OCI-LY3 (cell line): ENCODE measurements at regions not wholly inside any gene's neighbourhood (a gene's known extent, or its start where the extent isn't known, plus 50 kb on each side); places are given as distances from the start of the nearest gene placed in this dataset.

ENCODE experiments used
- H2AFZ ChIP-seq: fragments of 200-600, 300-600 bp; shearing (Covaris generic); 2 replicates; pipeline ENCODE4 v1.6.0; 2014; ENCODE audit warnings: antibody characterized with exemption, low read depth, low read length
- H3K27ac ChIP-seq: fragments of 200-600, 300-600 bp; sonication (generic); 2 replicates; pipeline ENCODE4 v1.5.1; 2014; ENCODE audit warnings: mild to moderate bottlenecking, low read length, moderate library complexity, mixed read lengths
- H3K27me3 ChIP-seq: fragments of 200-600, 300-600 bp; sonication (generic); 2 replicates; pipeline ENCODE4 v1.6.1; 2014; ENCODE audit warnings: low read depth, low read length, mixed read lengths
- H3K36me3 ChIP-seq: fragments of 200-600, 300-600 bp; sonication (generic); replicated peaks from 2 replicates; pipeline ENCODE3; 2014; ENCODE audit warnings: low read depth, low read length, mixed read lengths
- H3K4me1 ChIP-seq: fragments of 300-600, 200-600 bp; sonication (generic); 2 replicates; pipeline ENCODE4 v1.6.1; 2014; ENCODE audit warnings: low read length, mixed read lengths
- H3K4me2 ChIP-seq: fragments of 200-600, 300-600 bp; sonication (generic); 2 replicates; pipeline ENCODE4 v1.6.1; 2014; ENCODE audit warnings: low read length, mixed read lengths
- H3K4me3 ChIP-seq: fragments of 300-600, 200-600 bp; sonication (generic); 2 replicates; pipeline ENCODE4 v1.5.1; 2014; ENCODE audit warnings: antibody characterized with exemption, mild to moderate bottlenecking, low read length, moderate library complexity
- H3K79me2 ChIP-seq: fragments of 300-600, 200-600 bp; shearing (Covaris generic); 2 replicates; pipeline ENCODE4 v1.6.1; 2014; ENCODE audit warnings: mild to moderate bottlenecking, low read length, mixed read lengths
- H3K9ac ChIP-seq: fragments of 300-600, 200-600 bp; shearing (Covaris generic); 2 replicates; pipeline ENCODE4 v1.6.0; 2014; ENCODE audit warnings: mild to moderate bottlenecking, low read length, moderate library complexity
- H3K9me3 ChIP-seq: fragments of 200-600, 300-600 bp; shearing (Covaris generic); 2 replicates; pipeline ENCODE4 v1.6.1; 2014; ENCODE audit warnings: low read length, mixed read lengths; ENCODE audit not compliant: insufficient read depth
- H4K20me1 ChIP-seq: fragments of 200-600, 300-600 bp; sonication (generic); 2 replicates; pipeline ENCODE4 v1.6.1; 2016; ENCODE audit warnings: low read length, mixed read lengths; ENCODE audit not compliant: insufficient read depth
- CTCF ChIP-seq: fragments of 200-600, 300-600 bp; sonication (generic); IDR thresholded peaks from 2 replicates; pipeline ENCODE4 v1.5.1; 2014; ENCODE audit warnings: antibody characterized with exemption, low read length, low read depth
- EZH2phosphoT487 ChIP-seq: fragments of 200-600 bp; shearing (Covaris generic); IDR thresholded peaks from 2 replicates; pipeline ENCODE4 v1.6.1; 2018; ENCODE audit warnings: antibody characterized with exemption, mixed run types, low read depth

- Histone ChIP-seq H3K36me3 (no peaks in the 10 kb centered on the region), H3K4me2 (no peak overlapping the region), H3K9me3 (no peaks in the 10 kb centered on the region), H3K27me3 (peaks cover 30% of the 10 kb centered on the region), H4K20me1 (no peaks in the 10 kb centered on the region), H3K79me2 (no peaks in the 10 kb centered on the region), H3K27ac (no peak overlapping the region), H3K4me3 (no peak overlapping the region), H3K9ac (no peak overlapping the region), H2AFZ (no peak overlapping the region), H3K4me1 (peaks cover 20% of the 10 kb centered on the region)
- TF ChIP-seq CTCF (no peak), EZH2phosphoT487 (no peak)
These were observed 292.9 kb downstream of the SPRY2 start for GRCh38 chr13:80048030-80048429.

DNA sequence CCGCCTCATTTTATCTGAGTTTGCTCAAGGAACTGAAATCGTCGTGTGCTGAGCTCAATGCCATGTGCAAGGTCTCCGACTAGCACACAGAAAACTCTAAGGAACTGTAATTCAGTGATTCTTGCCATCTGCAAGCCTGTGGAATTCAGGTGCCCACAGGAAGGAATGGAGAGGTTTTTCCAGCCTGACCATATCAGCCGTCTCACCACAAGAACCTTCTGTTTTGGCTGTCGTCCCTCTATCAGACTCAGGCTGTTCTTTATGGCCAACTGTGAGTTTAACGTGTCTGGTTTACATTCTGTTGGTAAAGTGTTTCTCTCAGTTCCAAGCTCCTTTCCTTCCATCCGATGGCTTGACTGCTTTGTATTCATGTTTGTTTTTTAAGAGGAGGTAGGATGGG lies 293.5 kb downstream of the SPRY2 start:
- Histone ChIP-seq H2AFZ (no peak overlapping the region), H3K9ac (no peak overlapping the region), H4K20me1 (no peaks in the 10 kb centered on the region), H3K4me2 (no peak overlapping the region), H3K9me3 (no peaks in the 10 kb centered on the region), H3K27me3 (peaks cover 30% of the 10 kb centered on the region), H3K79me2 (no peaks in the 10 kb centered on the region), H3K4me1 (peaks cover 20% of the 10 kb centered on the region), H3K4me3 (no peak overlapping the region), H3K27ac (no peak overlapping the region), H3K36me3 (no peaks in the 10 kb centered on the region)
- TF ChIP-seq CTCF (no peak), EZH2phosphoT487 (no peak)

DNA sequence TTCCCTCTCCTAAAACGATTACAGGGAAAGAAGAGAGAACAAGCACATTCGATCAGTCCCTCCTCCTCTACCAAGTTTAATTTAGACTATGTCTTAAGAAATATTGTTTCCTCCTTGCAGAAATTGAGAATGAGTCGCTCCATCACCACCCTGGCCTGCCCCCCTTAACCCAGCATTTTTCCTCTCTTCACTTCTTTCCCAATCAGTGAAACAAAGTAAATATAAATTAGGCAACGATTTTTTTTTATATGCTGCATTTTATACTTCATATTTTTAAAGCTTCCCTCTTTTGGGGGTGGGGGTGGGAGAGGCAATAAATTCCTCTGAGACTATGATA lies 300.0 kb downstream of the SPRY2 start:
- Histone ChIP-seq H2AFZ (no peak overlapping the region), H3K79me2 (no peaks in the 10 kb centered on the region), H3K4me3 (no peak overlapping the region), H3K27ac (no peak overlapping the region), H3K4me2 (no peak overlapping the region), H4K20me1 (no peaks in the 10 kb centered on the region), H3K4me1 (peaks cover 32% of the 10 kb centered on the region), H3K27me3 (peaks cover 16% of the 10 kb centered on the region; the same call in 1 of the 2 replicates), H3K9me3 (no peaks in the 10 kb centered on the region), H3K36me3 (no peaks in the 10 kb centered on the region), H3K9ac (no peak overlapping the region)
- TF ChIP-seq CTCF (no peak), EZH2phosphoT487 (no peak)

- Histone ChIP-seq H3K9me3 (no peaks in the 10 kb centered on the region), H2AFZ (no peak overlapping the region), H3K4me3 (no peak overlapping the region), H3K27me3 (peaks cover 16% of the 10 kb centered on the region; the same call in 1 of the 2 replicates), H3K4me2 (no peak overlapping the region), H3K4me1 (peaks cover 32% of the 10 kb centered on the region), H3K27ac (no peak overlapping the region), H3K36me3 (no peaks in the 10 kb centered on the region), H4K20me1 (no peaks in the 10 kb centered on the region), H3K79me2 (no peaks in the 10 kb centered on the region), H3K9ac (no peak overlapping the region)
- TF ChIP-seq EZH2phosphoT487 (no peak), CTCF (no peak)
These were observed 300.5 kb downstream of the SPRY2 start for GRCh38 chr13:80040196-80040980.
